Left ventricle myocardium inferior (tissue), 1 donor: ENCODE measurements at regions not wholly inside any gene's neighbourhood (a gene's known extent, or its start where the extent isn't known, plus 50 kb on each side); places are given as distances from the start of the nearest gene placed in this dataset.

Source experiments
- DNase-seq: peaks from one replicate; pipeline ENCODE4 v3.0.0-alpha.2; 2020
- H3K27ac ChIP-seq: fragments of 200-600 bp; replicated peaks from 2 replicates; pipeline ENCODE4 v1.8.0; 2021
- H3K27me3 ChIP-seq: fragments of 200-600 bp; 2 replicates; pipeline ENCODE4 v1.8.0; 2021; ENCODE audit warnings: low read depth
- H3K36me3 ChIP-seq: fragments of 200-600 bp; 2 replicates; pipeline ENCODE4 v1.8.0; 2021
- H3K4me1 ChIP-seq: fragments of 200-600 bp; 2 replicates; pipeline ENCODE4 v1.8.0; 2021
- H3K4me3 ChIP-seq: fragments of 200-600 bp; 2 replicates; pipeline ENCODE4 v1.8.0; 2021; ENCODE audit warnings: mild to moderate bottlenecking, moderate library complexity
- H3K9me3 ChIP-seq: fragments of 200-600 bp; replicated peaks from 2 replicates; pipeline ENCODE4 v1.8.0; 2021
- intact Hi-C: fragments of 100-400 bp; cut with micrococcal nuclease; formaldehyde crosslinking; loops from one replicate; pipeline ENCODE4 v1.11.0; 2022
- TF ChIP-seq, protein P1 (sequence below): fragments of 200-600 bp; IDR thresholded peaks from 2 replicates; pipeline ENCODE4 v1.8.0; 2021; ENCODE audit warnings: antibody characterized with exemption, mild to moderate bottlenecking, borderline replicate concordance
- donor health status: DM: no; HTN: yes; CAD: no; lungs with severe emphysema.

DNA sequence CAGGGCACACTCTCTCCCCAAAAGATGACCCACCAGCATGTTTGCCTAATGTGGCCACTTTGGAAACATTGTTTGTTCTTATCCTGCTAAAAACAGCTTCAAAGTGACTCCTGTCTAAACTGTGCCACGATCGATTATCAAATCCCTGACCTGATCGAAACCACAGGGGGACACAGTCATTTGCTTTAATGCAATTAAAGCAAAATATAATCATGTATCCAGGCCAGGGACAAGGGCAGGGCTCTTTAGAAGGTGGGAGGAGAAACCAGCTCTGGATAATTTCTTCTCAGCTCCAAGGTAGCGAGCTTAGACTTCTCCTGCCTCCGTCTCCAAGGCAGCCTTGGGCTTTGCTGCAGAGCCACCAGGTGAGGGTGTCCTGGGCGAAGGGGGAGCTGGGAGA lies 95.0 kb upstream of the HAND1 start:
- intact Hi-C loops, result no loop called here
- no peak for DNase-seq
- TF ChIP-seq, protein P1, sequence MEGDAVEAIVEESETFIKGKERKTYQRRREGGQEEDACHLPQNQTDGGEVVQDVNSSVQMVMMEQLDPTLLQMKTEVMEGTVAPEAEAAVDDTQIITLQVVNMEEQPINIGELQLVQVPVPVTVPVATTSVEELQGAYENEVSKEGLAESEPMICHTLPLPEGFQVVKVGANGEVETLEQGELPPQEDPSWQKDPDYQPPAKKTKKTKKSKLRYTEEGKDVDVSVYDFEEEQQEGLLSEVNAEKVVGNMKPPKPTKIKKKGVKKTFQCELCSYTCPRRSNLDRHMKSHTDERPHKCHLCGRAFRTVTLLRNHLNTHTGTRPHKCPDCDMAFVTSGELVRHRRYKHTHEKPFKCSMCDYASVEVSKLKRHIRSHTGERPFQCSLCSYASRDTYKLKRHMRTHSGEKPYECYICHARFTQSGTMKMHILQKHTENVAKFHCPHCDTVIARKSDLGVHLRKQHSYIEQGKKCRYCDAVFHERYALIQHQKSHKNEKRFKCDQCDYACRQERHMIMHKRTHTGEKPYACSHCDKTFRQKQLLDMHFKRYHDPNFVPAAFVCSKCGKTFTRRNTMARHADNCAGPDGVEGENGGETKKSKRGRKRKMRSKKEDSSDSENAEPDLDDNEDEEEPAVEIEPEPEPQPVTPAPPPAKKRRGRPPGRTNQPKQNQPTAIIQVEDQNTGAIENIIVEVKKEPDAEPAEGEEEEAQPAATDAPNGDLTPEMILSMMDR, result no peak
- Histone ChIP-seq H3K9me3 (no peaks in the 10 kb centered on the region), H3K27ac (no peak overlapping the region), H3K36me3 (no peaks in the 10 kb centered on the region), H3K4me3 (no peak overlapping the region), H3K27me3 (peaks cover 75% of the 10 kb centered on the region), H3K4me1 (no peaks in the 10 kb centered on the region)

DNA sequence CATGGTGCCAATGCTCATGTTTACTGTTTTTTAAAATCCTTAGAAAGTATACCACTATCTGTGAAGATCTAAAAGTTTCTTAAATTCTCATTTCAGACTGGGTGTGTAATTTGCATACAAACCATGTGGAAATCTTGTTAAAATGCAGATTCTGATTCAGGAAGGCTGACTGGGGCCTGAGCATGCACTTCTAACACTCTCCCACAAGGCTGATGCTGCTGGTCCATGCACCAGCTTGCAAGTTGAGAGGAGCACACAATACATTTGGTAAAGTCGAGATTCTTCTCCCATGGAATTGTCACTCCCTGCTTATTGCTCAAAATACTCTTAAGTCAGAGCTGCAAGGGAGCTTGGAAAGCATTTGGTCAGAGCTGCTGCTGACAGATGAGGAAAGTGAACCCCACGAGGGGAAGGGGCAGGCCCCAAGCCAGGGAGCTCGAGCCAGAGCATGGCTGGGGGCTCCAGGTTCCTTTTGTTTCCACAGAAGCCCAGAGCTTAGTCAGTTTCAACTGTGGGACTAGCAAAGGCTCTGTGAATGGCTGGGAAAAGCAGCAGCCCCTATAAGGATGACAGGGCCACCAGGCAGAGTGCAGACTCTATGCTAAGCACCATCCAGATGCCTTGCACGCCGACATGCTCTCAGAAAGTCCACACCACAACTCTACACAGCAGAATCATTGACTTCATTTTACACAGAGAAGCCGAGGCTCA lies 93.5 kb upstream of the HAND1 start:
- Histone ChIP-seq H3K36me3 (no peaks in the 10 kb centered on the region), H3K27ac (no peak overlapping the region), H3K4me3 (no peak overlapping the region), H3K4me1 (no peaks in the 10 kb centered on the region), H3K9me3 (no peaks in the 10 kb centered on the region), H3K27me3 (peaks cover 68% of the 10 kb centered on the region)
- TF ChIP-seq, protein P1, result no peak
- no peak for DNase-seq
- intact Hi-C loops, result no loop called here

DNA sequence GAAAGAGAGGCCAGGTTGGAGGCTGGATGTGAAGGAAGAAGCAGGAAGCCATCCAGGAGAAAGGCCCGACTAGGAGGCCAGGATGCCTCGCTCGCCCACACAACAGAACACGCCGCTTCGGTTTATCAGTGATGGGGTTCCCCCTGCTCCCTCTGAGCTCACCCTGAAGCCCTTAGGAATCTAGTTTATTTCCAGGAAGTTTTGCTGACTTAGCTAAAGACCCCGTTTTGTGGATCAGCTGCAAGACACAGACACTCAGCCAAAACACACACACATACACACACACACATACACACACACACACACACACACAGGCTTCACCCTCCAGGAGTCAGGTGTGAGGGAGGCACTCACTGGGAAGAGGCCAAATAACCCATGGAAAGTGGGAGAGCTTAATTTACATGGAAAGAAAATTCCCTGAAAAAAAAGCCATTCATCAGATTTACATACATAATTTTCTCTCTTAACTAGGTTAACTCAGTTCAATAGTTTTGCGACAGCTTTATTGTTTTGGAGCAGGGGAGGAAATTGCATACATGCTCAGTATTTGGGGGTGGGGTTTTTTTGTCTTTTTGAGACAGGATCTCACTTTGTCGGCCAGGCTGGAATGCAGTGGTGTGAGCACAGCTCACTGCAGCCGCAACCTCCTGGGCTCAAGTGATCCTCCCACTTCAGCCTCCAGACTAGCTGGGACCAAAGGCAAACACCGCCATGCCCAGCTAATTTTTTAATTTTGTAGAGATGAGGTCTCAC lies 92.7 kb upstream of the HAND1 start:
- TF ChIP-seq, protein P1, result no peak
- intact Hi-C loops, result no loop called here
- H3K27me3 ChIP-seq, result peaks cover 67% of the 10 kb centered on the region
- DNase-seq, result no peak
- H3K4me1 ChIP-seq, result no peaks in the 10 kb centered on the region
- no peak overlapping the region for H3K4me3 ChIP-seq
- no peaks in the 10 kb centered on the region for H3K9me3 ChIP-seq
- H3K27ac ChIP-seq, result no peak overlapping the region
- no peaks in the 10 kb centered on the region for H3K36me3 ChIP-seq

DNA sequence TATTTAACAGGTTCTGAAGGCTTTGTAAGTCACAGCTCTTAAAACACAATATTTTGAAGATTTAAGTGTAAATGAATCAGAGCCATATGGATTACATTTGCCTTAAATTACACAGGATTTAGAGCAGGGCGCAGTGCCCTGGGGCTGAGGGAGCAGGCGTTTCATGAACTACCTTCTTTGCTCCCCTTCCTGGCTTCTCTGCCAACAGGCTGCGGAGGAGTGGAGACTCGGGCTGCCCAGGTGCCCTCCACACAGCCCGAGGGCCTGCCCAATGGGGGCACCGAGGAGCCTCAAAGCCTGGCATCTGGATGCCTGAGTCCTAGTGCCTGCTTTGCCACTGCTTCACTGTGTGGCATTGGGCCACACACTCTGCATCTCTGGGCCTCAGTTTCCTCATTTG lies 90.6 kb upstream of the HAND1 start:
- TF ChIP-seq, protein P1, result no peak
- Histone ChIP-seq H3K36me3 (no peaks in the 10 kb centered on the region), H3K4me1 (no peaks in the 10 kb centered on the region), H3K27ac (no peak overlapping the region), H3K4me3 (no peak overlapping the region), H3K9me3 (no peaks in the 10 kb centered on the region), H3K27me3 (peaks cover 65% of the 10 kb centered on the region)
- intact Hi-C loops, result no loop called here
- no peak for DNase-seq

DNA sequence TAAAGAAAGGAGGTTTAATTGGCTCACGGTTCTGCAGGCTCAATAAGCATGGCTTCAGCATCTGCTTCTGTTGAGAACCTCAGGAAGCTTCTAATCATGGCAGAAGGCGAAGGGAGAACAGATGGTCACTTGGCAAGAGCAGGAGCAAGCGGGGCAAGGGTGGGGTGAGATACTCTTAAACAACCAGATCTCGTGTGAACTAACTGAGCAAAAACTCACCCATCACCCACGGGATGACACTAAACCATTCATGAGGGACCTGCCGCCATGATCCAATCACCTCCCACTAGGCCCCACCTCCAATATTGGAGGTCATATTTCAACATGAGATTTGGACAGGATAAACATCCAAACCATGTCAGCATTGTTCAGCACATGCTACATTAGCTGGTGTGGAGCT lies 89.1 kb upstream of the HAND1 start:
- DNase-seq, result no peak
- no peaks in the 10 kb centered on the region for H3K4me1 ChIP-seq
- no peak overlapping the region for H3K27ac ChIP-seq
- no peak overlapping the region for H3K4me3 ChIP-seq
- TF ChIP-seq, protein P1, result no peak
- no peaks in the 10 kb centered on the region for H3K9me3 ChIP-seq
- peaks cover 51% of the 10 kb centered on the region for H3K27me3 ChIP-seq
- intact Hi-C loops, result no loop called here
- H3K36me3 ChIP-seq, result no peaks in the 10 kb centered on the region
